IPS-18c (cell line): ENCODE measurements at regions not wholly inside any gene's neighbourhood (a gene's known extent, or its start where the extent isn't known, plus 50 kb on each side); places are given as distances from the start of the nearest gene placed in this dataset.
"Not testable (repeated sequence)": the region's sequence is repeated elsewhere in the genome, so short reads cannot be mapped to it uniquely, and the experiment has no call there.

Experiments used
- H3K4me3 ChIP-seq: 2 replicates; pipeline ENCODE4 v1.7.0; 2013; ENCODE audit warnings: low read depth, mild to moderate bottlenecking, low read length, moderate library complexity; ENCODE audit not compliant: insufficient read depth
- H3K9me3 ChIP-seq: one replicate; pipeline ENCODE4 v1.6.1; 2013; ENCODE audit warnings: mild to moderate bottlenecking, low read length, moderate library complexity; ENCODE audit not compliant: control insufficient read depth, insufficient read depth

- no peaks in the 10 kb centered on the region for H3K9me3 ChIP-seq
- H3K4me3 ChIP-seq: no peak overlapping the region
These were observed 632.3 kb upstream of the TLE4 start for GRCh38 chr9:78939311-78940065.

- H3K4me3 ChIP-seq: no peak overlapping the region
These were observed 631.5 kb upstream of the TLE4 start for GRCh38 chr9:78940121-78940855.

GRCh38 chr9:78954286-78954685 is 617.5 kb upstream of the TLE4 start:
- H3K9me3 ChIP-seq: peaks cover 2% of the 10 kb centered on the region
- H3K4me3 ChIP-seq: no peak overlapping the region

More at GRCh38 chr9:78940121-78940855, 631.5 kb upstream of the TLE4 start:
- no peaks in the 10 kb centered on the region for H3K9me3 ChIP-seq

GRCh38 chr9:78958892-78959291 is 612.9 kb upstream of the TLE4 start:
- H3K4me3 ChIP-seq: no peak overlapping the region
- H3K9me3 ChIP-seq: peaks cover 4% of the 10 kb centered on the region

- Histone ChIP-seq H3K4me3 (no peak overlapping the region), H3K9me3 (peaks cover 4% of the 10 kb centered on the region)
These were observed 609.6 kb upstream of the TLE4 start for GRCh38 chr9:78962156-78962555.

- Histone ChIP-seq H3K9me3 (peaks cover 4% of the 10 kb centered on the region), H3K4me3 (no peak overlapping the region)
These were observed 607.9 kb upstream of the TLE4 start for GRCh38 chr9:78963911-78964310.

- H3K9me3 ChIP-seq: no peaks in the 10 kb centered on the region
- no peak overlapping the region for H3K4me3 ChIP-seq
These were observed 604.1 kb upstream of the TLE4 start for GRCh38 chr9:78967596-78968217.

GRCh38 chr9:78970375-78970774 is 601.4 kb upstream of the TLE4 start:
- H3K9me3 ChIP-seq: no peaks in the 10 kb centered on the region
- H3K4me3 ChIP-seq: no peak overlapping the region

GRCh38 chr9:78971540-78971939 is 600.2 kb upstream of the TLE4 start:
- Histone ChIP-seq H3K4me3 (no peak overlapping the region), H3K9me3 (no peaks in the 10 kb centered on the region)

GRCh38 chr9:78972303-78972999 is 599.3 kb upstream of the TLE4 start:
- H3K9me3 ChIP-seq: no peaks in the 10 kb centered on the region
- H3K4me3 ChIP-seq: no peak overlapping the region

GRCh38 chr9:78973907-78974306 is 597.9 kb upstream of the TLE4 start:
- Histone ChIP-seq H3K9me3 (no peaks in the 10 kb centered on the region), H3K4me3 (no peak overlapping the region)

- H3K4me3 ChIP-seq: no peak overlapping the region
These were observed 588.9 kb upstream of the TLE4 start for GRCh38 chr9:78982849-78983248.

GRCh38 chr9:78985084-78985738 is 586.6 kb upstream of the TLE4 start:
- H3K4me3 ChIP-seq: no peak overlapping the region

More at GRCh38 chr9:78982849-78983248, 588.9 kb upstream of the TLE4 start:
- no peaks in the 10 kb centered on the region for H3K9me3 ChIP-seq

GRCh38 chr9:78986446-78986845 is 585.3 kb upstream of the TLE4 start:
- H3K9me3 ChIP-seq: no peaks in the 10 kb centered on the region
- H3K4me3 ChIP-seq: no peak overlapping the region

More at GRCh38 chr9:78985084-78985738, 586.6 kb upstream of the TLE4 start:
- no peaks in the 10 kb centered on the region for H3K9me3 ChIP-seq

GRCh38 chr9:78989031-78989658 is 582.6 kb upstream of the TLE4 start:
- H3K9me3 ChIP-seq: no peaks in the 10 kb centered on the region
- no peak overlapping the region for H3K4me3 ChIP-seq

- H3K9me3 ChIP-seq: no peaks in the 10 kb centered on the region
- no peak overlapping the region for H3K4me3 ChIP-seq
These were observed 577.3 kb upstream of the TLE4 start for GRCh38 chr9:78994471-78994870.

GRCh38 chr9:78994974-78995373 is 576.8 kb upstream of the TLE4 start:
- not testable (repeated sequence) for H3K4me3 ChIP-seq, H3K9me3 ChIP-seq
